ENCODE measurements at regions not wholly inside any gene's neighbourhood (a gene's known extent, or its start where the extent isn't known, plus 50 kb on each side); places are given as distances from the start of the nearest gene placed in this dataset.

- TF ChIP-seq, protein P1, sequence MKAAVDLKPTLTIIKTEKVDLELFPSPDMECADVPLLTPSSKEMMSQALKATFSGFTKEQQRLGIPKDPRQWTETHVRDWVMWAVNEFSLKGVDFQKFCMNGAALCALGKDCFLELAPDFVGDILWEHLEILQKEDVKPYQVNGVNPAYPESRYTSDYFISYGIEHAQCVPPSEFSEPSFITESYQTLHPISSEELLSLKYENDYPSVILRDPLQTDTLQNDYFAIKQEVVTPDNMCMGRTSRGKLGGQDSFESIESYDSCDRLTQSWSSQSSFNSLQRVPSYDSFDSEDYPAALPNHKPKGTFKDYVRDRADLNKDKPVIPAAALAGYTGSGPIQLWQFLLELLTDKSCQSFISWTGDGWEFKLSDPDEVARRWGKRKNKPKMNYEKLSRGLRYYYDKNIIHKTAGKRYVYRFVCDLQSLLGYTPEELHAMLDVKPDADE (CRISPR knock-in tag; IDR thresholded peaks at IDR 0.05), result no peak
- TF ChIP-seq PLSCR1 (CRISPR knock-in tag; IDR thresholded peaks at IDR 0.05; ENCODE audit: borderline replicate concordance), result no peak
- no peak for TF ChIP-seq SMARCE1 (IDR thresholded peaks at IDR 0.05; ENCODE audit: borderline replicate concordance)
- no peak for TF ChIP-seq REL (CRISPR knock-in tag; conservative IDR thresholded peaks at IDR 0.05)
- TF ChIP-seq ZNF549 (CRISPR knock-in tag; IDR thresholded peaks at IDR 0.05), result no peak
- TF ChIP-seq ZNF704 (CRISPR knock-in tag; IDR thresholded peaks at IDR 0.05; ENCODE audit: borderline replicate concordance), result 0 out of 2 replicates have a peak, but pooled peaks have one; percentile 29
- no peak for TF ChIP-seq MNT (IDR thresholded peaks at IDR 0.05)
- TF ChIP-seq ZBTB10 (CRISPR knock-in tag; IDR thresholded peaks at IDR 0.05; ENCODE audit: borderline replicate concordance), result no peak; the same call in 1 of the 2 replicates
- peak; percentile 67; the same call in 1 of the 2 replicates for TF ChIP-seq IRF9 (CRISPR knock-in tag; IDR thresholded peaks at IDR 0.05; ENCODE audit: borderline replicate concordance)
- TF ChIP-seq GLI4 (CRISPR knock-in tag; IDR thresholded peaks at IDR 0.05; ENCODE audit: borderline replicate concordance), result no peak
- TF ChIP-seq ZNF34 (CRISPR knock-in tag; IDR thresholded peaks at IDR 0.05; ENCODE audit: borderline replicate concordance), result no peak
- no peak for TF ChIP-seq ZSCAN30 (CRISPR knock-in tag; IDR thresholded peaks at IDR 0.05)
- peak; percentile 20; the same call in 1 of the 2 replicates for TF ChIP-seq CEBPB (IDR thresholded peaks at IDR 0.05; ENCODE audit: borderline replicate concordance, low read depth, low read length)
- no peak; the same call in 1 of the 2 replicates for TF ChIP-seq BCL3 (CRISPR knock-in tag; IDR thresholded peaks at IDR 0.05)
- TF ChIP-seq RFXAP (CRISPR knock-in tag; IDR thresholded peaks at IDR 0.05; ENCODE audit: borderline replicate concordance), result 0 out of 2 replicates have a peak, but pooled peaks have one; percentile 41
- TF ChIP-seq, protein P2, sequence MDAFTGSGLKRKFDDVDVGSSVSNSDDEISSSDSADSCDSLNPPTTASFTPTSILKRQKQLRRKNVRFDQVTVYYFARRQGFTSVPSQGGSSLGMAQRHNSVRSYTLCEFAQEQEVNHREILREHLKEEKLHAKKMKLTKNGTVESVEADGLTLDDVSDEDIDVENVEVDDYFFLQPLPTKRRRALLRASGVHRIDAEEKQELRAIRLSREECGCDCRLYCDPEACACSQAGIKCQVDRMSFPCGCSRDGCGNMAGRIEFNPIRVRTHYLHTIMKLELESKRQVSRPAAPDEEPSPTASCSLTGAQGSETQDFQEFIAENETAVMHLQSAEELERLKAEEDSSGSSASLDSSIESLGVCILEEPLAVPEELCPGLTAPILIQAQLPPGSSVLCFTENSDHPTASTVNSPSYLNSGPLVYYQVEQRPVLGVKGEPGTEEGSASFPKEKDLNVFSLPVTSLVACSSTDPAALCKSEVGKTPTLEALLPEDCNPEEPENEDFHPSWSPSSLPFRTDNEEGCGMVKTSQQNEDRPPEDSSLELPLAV (CRISPR knock-in tag; conservative IDR thresholded peaks at IDR 0.05; ENCODE audit: low read depth), result no peak
These were observed 77.0 kb downstream of the FOXA2 start (continued) for GRCh38 chr20:22507240-22507961.

All from HepG2 (cell line).